ENCODE measurements at regions not wholly inside any gene's neighbourhood (a gene's known extent, or its start where the extent isn't known, plus 50 kb on each side); places are given as distances from the start of the nearest gene placed in this dataset.
A peak's percentile ranks its signal among the peaks of the same experiment; 100 is the strongest.
"Not testable (repeated sequence)": the region's sequence is repeated elsewhere in the genome, so short reads cannot be mapped to it uniquely, and the experiment has no call there.

- no peak for DNase-seq (ENCODE audit: insufficient read length, low spot score)
- no peak for FAIRE-seq
These were observed 148.7 kb downstream of the CDRT15L2 start for GRCh38 chr17:20728181-20728580.

GRCh38 chr17:20731131-20731530 is 151.6 kb downstream of the CDRT15L2 start:
- DNase-seq (ENCODE audit: insufficient read length, low spot score); FAIRE-seq: not testable (repeated sequence)

- DNase-seq (ENCODE audit: insufficient read length, low spot score) (no peak), FAIRE-seq (peak; percentile 23)
These were observed 154.4 kb downstream of the CDRT15L2 start for GRCh38 chr17:20733923-20734322.

GRCh38 chr17:20735796-20736195 is 156.3 kb downstream of the CDRT15L2 start:
- FAIRE-seq = peak; percentile 77
- DNase-seq (ENCODE audit: insufficient read length, low spot score) = no peak

- not testable (repeated sequence) for FAIRE-seq; DNase-seq (ENCODE audit: insufficient read length, low spot score)
These were observed 158.1 kb downstream of the CDRT15L2 start for GRCh38 chr17:20737636-20738035.

- DNase-seq (ENCODE audit: insufficient read length, low spot score) (no peak), FAIRE-seq (no peak)
These were observed 191.6 kb downstream of the CDRT15L2 start for GRCh38 chr17:20771104-20771503.

GRCh38 chr17:20774472-20775135 is 195.1 kb downstream of the CDRT15L2 start:
- DNase-seq (ENCODE audit: insufficient read length, low spot score) = no peak
- FAIRE-seq = no peak

- no peak for FAIRE-seq
- DNase-seq (ENCODE audit: insufficient read length, low spot score) = no peak
These were observed 195.8 kb downstream of the CDRT15L2 start for GRCh38 chr17:20775331-20775730.

- DNase-seq (ENCODE audit: insufficient read length, low spot score) = no peak
- FAIRE-seq = peak; percentile 46
These were observed 200.0 kb downstream of the CDRT15L2 start for GRCh38 chr17:20779521-20779920.

- DNase-seq (ENCODE audit: insufficient read length, low spot score) (no peak), FAIRE-seq (no peak)
These were observed 201.7 kb downstream of the CDRT15L2 start for GRCh38 chr17:20781260-20781659.

GRCh38 chr17:20781869-20782268 is 202.3 kb downstream of the CDRT15L2 start:
- FAIRE-seq; DNase-seq (ENCODE audit: insufficient read length, low spot score): not testable (repeated sequence)

GRCh38 chr17:20783091-20783490 is 203.6 kb downstream of the CDRT15L2 start:
- DNase-seq (ENCODE audit: insufficient read length, low spot score) (no peak), FAIRE-seq (no peak)

GRCh38 chr17:20784100-20784665 is 204.7 kb downstream of the CDRT15L2 start:
- FAIRE-seq (peak; percentile 75), DNase-seq (ENCODE audit: insufficient read length, low spot score) (no peak)

- no peak for DNase-seq (ENCODE audit: insufficient read length, low spot score)
- no peak for FAIRE-seq
These were observed 207.8 kb downstream of the CDRT15L2 start for GRCh38 chr17:20787281-20787680.

GRCh38 chr17:20791626-20792025 is 212.1 kb downstream of the CDRT15L2 start:
- no peak for FAIRE-seq
- DNase-seq (ENCODE audit: insufficient read length, low spot score) = no peak

- not testable (repeated sequence) for FAIRE-seq
These were observed 215.0 kb downstream of the CDRT15L2 start for GRCh38 chr17:20794532-20794931.

GRCh38 chr17:20797292-20797691 is 217.8 kb downstream of the CDRT15L2 start:
- FAIRE-seq = peak; percentile 28

More at GRCh38 chr17:20794532-20794931, 215.0 kb downstream of the CDRT15L2 start:
- DNase-seq (ENCODE audit: insufficient read length, low spot score) = not testable (repeated sequence)

GRCh38 chr17:20800146-20800545 is 220.6 kb downstream of the CDRT15L2 start:
- DNase-seq (ENCODE audit: insufficient read length, low spot score) (no peak), FAIRE-seq (no peak)

More at GRCh38 chr17:20797292-20797691, 217.8 kb downstream of the CDRT15L2 start:
- no peak for DNase-seq (ENCODE audit: insufficient read length, low spot score)

- FAIRE-seq (no peak), DNase-seq (ENCODE audit: insufficient read length, low spot score) (no peak)
These were observed 226.2 kb downstream of the CDRT15L2 start for GRCh38 chr17:20805751-20806150.

GRCh38 chr17:20807566-20807965 is 228.0 kb downstream of the CDRT15L2 start:
- not testable (repeated sequence) for FAIRE-seq

GRCh38 chr17:20815410-20815809 is 227.4 kb downstream of the USP22 start:
- not testable (repeated sequence) for DNase-seq (ENCODE audit: insufficient read length, low spot score); FAIRE-seq

More at GRCh38 chr17:20807566-20807965, 228.0 kb downstream of the CDRT15L2 start:
- DNase-seq (ENCODE audit: insufficient read length, low spot score) = not testable (repeated sequence)

GRCh38 chr17:20823905-20824304 is 218.9 kb downstream of the USP22 start:
- DNase-seq (ENCODE audit: insufficient read length, low spot score) (no peak), FAIRE-seq (no peak)
